ENCODE measurements at regions not wholly inside any gene's neighbourhood (a gene's known extent, or its start where the extent isn't known, plus 50 kb on each side); places are given as distances from the start of the nearest gene placed in this dataset.
"Not testable (repeated sequence)": the region's sequence is repeated elsewhere in the genome, so short reads cannot be mapped to it uniquely, and the experiment has no call there.

DNA sequence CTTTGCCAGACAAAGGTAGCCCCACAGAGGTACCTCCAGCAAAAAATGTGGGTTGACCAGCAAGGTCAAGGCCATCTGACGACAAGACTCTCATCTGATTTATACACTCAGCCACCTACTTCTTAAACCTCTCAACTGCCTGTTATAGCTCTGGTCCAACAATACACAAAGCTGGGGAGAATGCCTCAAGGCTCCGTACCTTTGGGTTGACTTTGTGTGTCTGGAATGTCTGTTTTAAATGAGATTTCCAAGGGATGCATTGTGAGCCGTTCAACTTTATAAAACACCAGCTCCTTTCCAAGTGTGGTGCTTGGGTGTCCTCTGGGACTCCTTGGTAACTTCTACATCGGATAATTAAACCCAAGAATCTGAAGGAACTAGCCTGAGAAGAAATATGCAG is 167.0 kb upstream of the RPL34 start:
- no peak for DNase-seq

DNA sequence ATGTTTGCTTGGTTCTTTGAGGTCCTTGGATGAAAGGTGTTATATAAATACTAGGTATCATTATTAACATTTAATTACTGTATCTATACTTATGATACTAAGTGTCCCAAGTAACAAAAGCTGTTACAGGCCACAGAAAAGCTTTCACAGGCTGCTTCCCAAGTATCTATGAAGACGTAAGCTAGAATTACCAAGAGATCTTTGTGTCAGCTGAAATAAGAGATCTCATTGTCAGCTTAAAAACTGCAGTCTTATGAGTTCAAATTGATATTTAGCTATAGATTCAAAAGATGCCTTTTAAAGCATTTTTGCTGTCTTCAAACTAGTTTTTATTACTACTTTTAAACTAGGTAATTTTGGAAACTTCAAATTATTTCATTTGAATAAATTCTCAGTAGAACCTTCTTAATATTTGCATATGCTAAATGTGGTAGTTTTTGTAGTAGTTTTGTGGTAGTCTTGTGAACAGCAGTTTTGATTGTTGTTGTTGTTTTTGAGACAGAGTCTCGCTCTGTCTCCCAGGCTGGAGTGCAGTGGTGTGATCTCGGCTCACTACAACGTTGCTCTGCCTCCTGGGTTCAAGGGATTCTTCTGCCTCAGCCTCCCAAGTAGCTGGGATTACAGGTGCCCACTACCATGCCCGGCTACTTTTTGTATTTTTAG is 170.0 kb upstream of the RPL34 start:
- no peak for DNase-seq

DNA sequence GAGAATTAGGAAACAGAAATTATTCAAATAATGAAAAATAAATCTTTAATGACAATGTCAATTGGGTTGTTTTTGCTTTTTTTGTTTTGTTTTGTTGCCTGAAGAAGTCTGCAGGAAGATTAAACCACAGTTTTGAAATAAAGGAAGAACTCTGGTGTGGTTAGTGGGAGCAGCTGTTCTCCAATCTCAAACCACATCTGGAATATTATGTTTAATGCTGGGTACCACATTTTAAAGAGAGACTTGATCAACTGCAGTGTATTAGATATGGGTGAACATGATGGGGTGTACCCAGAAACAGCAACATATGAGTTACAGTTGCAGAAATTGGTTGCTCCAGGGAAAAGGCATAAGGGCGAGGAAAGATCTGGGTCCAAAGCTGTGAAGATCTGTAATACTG is 171.2 kb upstream of the RPL34 start:
- no peak for DNase-seq

DNA sequence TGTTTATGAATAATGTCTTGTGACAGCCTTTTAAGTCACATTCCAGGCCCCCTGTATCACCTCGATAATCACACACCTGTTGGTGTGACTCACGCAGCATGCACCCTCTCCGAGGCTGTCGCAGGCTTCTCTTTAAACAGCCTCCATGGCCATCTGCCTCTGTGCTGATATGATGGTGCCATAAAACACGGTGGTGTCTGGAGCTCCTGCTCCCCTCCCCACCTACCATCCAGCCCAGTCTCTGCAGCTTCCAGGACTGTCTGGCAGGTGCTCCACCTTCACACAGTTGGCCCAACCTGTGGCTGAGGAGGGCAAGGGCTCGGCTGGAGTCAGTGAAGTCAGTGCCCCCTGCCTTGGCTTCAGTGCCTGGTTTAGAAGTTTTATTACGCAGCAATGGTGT is 173.8 kb upstream of the RPL34 start:
- no peak for DNase-seq

DNA sequence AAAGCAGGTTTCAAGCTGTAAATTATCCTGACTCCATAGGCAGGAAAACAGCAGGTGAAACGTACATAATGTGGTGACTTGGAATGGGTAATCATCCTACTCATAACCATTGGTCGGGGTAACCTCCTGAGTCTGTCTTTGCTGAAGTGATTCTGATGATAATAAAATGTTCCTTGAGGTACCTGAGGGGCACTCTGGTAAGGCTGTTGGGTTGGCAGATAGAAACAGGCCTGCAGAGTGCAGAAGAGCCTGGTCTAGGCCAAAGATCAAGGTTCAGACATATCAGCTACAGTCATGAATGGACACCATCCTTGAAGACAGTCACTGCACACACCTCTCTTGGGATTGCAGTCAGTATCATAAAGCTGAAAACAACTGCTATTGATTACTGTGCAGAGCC is 174.7 kb upstream of the RPL34 start:
- DNase-seq, result no peak

DNA sequence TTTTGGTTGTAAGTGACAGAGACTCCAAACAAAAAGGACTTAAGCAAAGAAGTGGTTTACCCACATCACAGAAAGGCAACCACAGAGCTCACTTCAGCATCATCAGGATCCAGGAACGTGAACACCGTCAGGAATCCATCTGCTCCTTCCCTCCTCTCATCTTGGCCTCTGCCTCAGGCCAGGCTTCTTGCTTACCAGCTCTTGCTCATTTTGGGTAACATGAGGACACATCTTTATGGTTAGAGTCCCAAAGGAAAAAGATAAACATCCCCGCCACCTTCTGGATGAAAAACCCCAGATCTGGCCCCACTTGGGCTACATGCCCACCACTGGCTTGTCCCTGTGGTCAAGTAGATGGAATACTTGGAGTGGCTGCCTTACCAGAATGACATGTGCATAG is 176.8 kb upstream of the RPL34 start:
- DNase-seq, result no peak

DNA sequence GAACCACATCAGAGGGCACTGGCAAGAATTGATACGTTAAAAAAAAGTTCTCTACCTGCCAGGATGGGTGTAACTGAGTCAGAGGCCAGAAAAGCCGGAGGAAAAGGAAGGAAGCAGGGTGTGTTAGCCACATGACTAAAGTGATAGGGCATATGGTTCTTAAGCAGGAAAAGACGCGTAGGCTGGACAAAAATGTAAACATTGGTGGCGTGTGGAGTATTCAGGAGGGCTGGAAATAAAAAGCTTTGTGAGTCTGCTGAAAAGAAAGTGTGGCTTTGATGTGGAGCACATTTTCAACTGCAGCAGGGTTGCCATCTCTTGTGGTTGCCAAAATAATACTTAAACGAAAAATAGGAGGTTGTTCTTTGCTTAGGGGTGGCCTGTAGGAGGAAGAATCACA is 186.5 kb upstream of the RPL34 start:
- peak in 1 of 2 donors; percentile 11 for DNase-seq

DNA sequence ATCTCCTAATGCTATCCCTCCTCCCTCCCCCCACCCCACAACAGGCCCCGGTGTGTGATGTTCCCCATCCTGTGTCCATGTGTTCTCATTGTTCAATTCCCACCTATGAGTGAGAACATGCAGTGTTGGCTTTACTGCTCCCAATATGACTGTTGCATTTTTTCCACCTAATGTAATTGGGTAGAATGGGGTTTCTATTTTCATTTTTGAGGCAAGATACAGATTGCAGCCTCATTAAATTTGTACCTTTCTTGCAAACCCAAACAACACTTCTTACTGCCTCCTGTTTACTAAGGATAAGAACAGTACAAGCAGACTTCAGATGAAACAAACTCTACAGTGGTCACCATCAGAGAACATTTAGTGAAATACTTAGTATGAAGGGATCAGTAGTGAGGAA is 187.0 kb upstream of the RPL34 start:
- DNase-seq, result not testable (repeated sequence)

DNA sequence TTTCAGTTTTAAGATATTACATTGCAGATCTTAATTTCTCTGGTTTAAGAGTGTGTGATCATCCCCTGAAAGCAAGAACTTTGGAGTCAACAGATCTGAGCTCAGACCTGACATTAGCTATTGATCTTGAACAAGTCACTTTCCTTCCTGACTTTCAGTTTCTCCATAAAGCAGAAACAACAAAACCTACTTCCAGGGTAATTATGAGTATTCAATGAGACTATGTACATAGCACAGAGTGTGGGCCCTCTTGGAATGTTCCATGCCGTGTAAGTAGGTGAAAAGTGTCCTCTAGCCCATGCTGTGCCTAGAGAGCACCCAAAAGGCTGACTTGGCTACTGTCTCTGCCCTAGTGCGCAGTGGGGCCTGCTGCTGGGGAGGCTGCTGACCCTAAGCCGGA is 188.0 kb upstream of the RPL34 start:
- no peak for DNase-seq

DNA sequence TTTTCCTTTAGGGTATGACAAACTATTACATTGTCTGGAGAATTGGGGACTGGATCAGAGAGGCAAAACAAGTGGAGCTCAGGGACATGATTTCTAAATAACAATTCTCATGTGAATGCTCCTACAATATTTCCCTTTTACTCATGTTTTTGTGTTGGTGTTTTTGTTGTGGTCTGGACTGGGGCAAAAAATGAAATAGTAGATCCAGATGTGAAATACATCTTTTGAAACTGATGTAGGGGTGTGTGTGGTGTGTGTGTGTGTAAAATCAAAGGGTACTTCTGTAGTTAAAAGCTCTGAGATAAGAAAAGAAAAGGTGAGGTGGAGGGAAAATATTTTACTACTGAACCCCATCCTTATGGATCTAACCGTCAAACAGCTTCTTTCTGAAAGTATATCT is 188.4 kb upstream of the RPL34 start:
- no peak for DNase-seq

DNA sequence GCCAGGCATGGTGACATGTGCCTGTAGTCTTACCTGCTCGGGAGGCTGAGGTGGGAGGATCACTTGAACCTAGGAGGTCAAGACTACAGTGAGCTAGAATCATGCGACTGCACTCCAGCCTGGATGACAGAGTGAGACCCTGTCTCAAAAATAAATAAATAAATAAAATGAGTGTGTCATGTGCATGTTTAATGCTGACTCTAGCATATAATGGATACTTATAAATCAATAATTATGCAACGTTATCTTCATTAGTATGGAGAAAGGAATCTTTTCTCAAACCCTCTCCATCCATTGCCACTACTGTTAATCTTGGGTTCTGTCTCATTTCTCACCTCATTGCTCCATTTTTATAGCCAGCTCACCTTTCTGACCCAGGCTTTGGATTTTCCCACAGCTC is 189.5 kb upstream of the RPL34 start:
- DNase-seq, result no peak

DNA sequence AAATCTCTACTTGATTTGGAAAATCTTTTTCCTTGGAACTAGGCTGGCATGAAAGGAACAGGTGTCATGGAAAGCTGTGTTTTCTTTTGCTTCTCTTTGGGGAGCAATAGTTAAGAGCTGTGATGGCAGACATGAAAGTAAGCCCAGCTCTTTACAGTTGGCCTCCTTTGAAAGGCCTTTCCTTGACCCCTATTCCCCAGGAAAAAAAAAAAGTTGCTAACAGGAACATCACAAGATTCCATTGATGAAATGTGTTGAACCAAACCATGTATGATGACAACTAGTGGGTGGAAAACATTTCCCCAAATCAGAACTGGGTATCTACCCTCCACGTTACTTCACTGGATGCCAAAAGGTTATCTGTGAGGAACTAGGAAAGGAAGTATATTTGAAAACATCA is 190.7 kb upstream of the RPL34 start:
- no peak for DNase-seq

DNA sequence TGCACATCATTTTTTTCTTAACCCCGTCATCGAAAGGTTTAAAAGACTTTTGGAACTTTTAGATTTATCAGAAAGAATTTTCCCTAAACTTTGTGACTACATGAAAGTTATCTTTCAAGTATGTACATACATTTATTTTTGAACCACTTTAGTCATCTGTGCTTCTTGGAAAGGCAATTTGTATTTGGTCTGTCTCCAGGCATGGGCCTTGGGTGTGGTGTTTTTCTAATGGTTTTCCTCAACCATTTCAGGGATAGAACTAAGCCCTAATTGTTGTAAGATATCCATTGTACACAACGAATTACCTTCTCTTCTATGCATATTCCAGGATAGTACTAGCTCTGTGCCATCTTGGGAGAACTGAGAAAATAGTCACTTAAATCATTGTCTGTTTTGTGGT is 191.5 kb upstream of the RPL34 start:
- no peak for DNase-seq

DNA sequence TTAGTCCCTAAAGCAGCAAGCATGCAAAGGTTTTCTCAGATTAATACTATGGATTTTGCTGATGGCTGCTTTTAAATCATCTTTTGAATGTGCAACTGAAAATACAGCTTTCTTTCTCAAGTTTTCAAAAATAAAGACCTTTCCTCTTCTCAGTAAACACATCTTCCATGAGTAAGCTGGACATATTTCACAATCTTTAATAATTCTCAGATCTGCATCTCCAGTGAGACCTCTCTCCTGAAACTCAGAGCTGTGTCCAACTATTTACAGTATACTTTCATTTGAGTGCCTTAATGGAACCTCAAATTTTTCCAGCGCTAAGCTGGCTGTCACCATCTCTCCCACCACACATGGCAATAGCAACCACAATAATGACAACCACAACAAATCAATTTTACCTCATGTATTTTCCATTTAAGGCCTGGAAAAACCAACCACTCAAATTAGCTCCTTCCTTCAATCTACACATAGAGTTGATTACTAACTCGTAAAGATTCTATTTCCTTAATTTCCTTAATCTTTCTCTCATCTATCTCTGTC is 192.4 kb upstream of the RPL34 start:
- DNase-seq, result no peak

DNA sequence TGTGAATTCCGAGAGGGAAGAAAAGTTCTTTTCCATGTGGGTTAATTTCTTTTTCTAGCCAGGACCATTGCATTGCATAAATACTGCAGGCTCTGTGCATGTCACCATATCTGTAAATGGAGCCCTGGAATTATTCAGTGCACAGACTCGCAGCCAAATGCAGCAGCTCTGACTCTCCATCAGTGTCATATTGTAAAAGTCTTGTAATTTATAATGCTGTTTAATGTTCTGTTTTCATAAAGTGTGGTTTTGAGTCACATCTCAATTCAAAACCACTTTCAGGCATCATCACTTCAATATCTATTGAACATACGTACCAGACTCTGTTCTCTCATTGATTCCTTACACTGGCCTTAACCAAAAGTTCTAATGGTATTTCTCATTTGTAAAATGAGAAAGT is 193.9 kb upstream of the RPL34 start:
- no peak for DNase-seq

DNA sequence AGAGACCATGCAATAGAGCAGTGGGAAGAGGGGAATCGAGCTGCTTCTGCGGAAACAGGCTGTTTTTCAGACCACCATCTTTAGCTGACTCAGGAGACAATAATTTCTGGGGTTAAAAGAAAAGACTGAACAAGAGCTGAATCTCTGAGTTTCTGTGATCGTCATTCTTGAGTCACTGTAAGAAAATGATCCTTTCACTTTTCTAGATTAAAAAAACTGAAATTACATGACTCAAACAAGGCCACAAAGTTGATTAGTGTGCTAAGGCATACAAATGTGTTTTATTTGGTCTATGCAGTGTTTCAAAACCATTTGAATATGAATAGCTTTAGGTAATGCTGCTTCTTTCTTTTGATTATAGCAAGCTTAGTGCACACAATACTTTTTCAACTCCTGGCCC is 194.4 kb upstream of the RPL34 start:
- no peak for DNase-seq

DNA sequence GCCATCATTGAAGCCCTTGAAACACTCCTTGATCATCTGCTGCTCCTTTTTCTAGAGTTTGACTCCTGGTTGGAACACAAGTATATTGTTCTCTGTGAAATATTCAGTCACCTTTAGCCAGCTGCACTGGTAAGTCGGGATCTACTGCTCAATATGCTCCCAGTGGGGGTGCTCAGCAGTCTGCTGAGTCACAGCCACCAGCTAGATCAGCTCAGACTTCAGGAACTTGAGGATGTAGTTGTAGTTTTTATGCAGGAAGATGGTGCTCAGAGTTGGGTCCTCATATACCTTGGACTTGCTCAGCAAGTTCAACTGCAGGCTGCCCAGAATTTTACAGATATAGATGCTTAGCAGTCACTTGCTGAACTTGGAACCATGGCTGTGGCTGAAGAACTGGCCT is 202.5 kb upstream of the RPL34 start:
- DNase-seq, result no peak

DNA sequence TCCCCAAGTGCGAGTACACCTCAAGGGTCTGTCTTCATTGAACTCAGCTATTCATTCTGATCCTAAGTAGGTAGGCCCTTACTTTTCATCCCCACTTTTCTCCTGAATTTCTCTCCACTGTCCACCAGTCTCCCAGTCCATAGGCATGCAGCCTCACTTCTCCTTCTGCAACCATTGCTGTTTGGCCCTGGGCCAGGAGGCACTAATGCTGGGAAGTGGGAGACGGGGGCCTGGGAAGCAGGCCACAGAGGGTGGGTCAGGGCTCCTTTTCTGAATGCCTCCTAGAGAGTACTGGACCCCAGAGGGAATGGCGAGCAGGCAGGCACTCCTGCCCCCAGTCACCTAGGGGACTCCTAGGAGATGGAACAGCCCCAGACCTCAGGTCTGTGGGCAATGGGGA is 203.5 kb upstream of the RPL34 start:
- DNase-seq, result no peak

DNA sequence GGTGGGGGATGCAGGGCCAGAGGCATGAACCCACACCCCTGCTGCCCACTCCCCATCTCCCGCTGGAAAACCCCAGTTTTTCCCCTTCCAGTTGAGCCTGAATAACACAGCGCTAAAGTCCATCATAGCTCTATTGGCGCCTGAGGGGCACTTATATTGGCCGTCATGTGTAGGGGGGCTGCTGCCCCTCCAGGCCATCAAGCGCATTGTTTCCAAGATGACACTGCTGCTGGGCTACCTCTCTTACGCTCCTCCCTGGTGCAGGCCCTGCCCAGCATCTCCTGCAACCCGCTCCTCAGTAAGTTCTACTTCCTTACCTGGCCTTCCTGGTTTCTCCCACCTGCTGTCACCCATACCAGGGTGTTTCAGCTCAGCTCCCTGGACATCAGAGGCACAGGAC is 205.0 kb upstream of the RPL34 start:
- no peak for DNase-seq

DNA sequence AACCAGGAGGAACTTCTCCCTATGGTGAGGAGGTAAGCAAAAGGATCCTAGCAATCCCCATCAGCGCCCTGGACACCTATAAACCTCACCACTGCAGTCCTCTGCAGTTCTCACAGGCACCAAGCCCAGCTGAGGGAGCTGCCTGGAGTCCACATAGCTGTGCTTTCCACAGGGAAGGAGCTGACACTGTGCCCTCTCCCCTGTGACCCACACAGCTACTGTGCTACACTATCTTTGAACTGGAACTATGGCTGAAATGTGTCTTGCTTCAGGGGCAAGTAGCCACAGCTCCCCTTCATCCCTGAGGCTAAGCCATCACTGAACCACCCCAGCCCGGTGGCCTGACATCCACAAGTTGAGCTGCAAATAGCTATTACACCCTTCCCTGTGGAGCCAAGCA is 208.5 kb upstream of the RPL34 start:
- DNase-seq, result no peak

DNA sequence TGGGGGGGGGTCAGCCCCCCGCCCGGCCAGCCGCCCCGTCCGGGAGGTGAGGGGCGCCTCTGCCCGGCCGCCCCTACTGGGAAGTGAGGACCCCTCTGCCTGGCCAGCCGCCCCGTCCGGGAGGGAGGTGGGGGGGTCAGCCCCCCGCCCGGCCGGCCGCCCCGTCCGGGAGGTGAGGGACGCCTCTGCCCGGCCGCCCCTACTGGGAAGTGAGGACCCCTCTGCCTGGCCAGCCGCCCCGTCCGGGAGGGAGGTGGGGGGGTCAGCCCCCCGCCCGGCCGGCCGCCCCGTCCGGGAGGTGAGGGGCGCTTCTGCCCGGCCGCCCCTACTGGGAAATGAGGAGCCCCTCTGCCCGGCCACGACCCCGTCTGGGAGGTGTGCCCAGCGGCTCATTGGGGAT is 210.7 kb upstream of the RPL34 start:
- not testable (repeated sequence) for DNase-seq

DNA sequence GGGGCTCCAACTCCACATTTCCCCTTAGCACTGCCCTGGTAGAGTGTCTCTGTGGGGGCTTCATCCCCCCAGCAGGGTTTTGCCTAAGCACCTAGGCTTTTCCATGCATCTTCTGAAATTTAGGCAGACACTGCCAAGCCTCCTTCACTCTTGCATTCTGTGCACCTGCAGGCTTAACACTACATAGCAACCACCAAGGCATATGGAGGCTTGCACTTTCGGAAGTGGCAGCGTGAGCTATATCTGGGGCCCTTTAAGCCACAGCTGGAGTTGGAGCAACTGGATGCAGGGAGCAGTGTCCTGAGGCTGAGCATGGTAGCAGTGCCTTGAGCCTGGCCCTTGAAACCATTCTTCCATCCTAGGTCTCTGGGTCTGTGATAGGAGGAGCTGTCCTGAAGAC is 214.8 kb upstream of the RPL34 start:
- DNase-seq, result no peak

DNA sequence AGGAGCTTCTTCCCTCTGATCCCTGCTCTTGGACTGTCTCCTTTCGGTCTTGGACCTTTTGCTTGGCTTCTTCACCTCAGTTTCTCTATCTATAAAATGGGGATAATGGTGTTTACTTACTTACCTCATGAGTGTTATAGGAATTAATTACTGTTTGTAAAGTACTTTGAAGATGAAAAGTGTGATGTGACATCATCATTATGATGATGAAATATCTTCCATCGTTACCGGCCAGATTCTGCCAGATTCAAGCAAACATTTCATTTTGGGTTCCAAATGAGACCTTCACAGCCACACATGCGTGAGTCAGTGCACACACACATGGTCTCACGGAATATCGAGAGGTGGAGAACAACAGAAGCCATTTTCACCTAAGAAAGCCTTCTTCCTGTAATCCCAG is 220.1 kb upstream of the RPL34 start:
- no peak for DNase-seq

DNA sequence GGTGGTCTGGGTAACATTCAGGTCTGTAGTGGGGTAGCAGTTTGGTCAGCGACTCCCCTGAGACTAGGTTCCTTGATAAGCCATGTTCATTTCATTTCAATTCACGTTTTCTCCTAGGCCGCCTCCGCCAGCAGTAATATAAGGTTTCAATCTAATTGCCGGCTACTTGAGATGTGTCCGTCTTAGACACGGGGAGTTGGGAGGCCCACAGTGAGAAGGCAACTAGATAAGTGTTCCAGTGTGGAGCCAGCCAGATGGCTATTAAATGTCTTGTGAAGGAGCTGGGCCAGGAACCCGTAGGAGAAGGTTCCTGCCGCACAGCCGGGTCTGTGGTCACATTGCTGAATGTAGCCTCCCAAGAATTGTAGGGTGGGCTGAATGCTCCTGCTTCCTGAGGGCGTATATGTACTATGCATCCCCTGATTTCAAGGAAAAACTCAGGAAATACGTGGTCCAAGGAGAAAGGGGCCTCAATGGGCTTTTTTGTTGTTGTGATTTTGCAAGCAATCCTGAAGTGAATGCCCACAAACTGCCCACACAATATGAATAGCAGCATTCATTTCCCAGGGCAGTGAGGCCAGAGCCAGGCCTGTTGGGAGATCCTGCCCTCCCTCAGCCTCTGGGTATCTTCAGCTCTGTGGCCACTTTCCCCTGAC is 220.6 kb upstream of the RPL34 start:
- no peak for DNase-seq

DNA sequence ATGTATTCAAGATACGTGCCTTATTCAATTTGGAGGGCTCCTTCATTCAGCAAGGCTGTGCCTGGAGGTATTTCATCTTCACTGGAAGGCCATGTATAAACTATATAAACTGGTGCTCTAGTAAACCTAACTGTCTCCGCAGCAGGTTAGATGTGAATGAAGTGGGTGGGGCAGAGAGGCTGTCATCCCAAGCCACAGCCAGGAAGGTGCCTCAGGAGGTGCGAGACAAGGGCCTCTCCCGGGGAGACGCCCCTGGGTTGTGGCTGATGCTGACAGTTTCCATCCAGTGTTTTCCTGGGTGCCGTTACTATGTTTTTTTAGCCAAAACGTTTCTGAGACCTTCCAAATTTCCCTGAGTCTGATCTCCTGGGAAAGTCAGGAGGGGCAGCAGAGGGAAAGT is 221.5 kb upstream of the RPL34 start:
- no peak for DNase-seq

Measured in stimulated activated CD4-positive, alpha-beta T cell treated with anti-CD3 and anti-CD28 coated beads, Interleukin-2, amount 100 ng/mL, for 24 hours (primary cell).